Breast epithelium (tissue), 3 donors: ENCODE measurements at regions not wholly inside any gene's neighbourhood (a gene's known extent, or its start where the extent isn't known, plus 50 kb on each side); places are given as distances from the start of the nearest gene placed in this dataset.

ENCODE experiments used
- POLR2A ChIP-seq: fragments of 450-650 bp; IDR thresholded peaks from one replicate; pipeline ENCODE4 v1.6.1; 2016; ENCODE audit warnings: antibody characterized with exemption, mild to moderate bottlenecking, moderate library complexity
- TF ChIP-seq, protein P1 (sequence below), 3 donors: fragments of 450-650 bp; IDR thresholded peaks; one replicate each; pipeline ENCODE4 v1.5.1; 2016 to 2017; ENCODE audit warnings: antibody characterized with exemption in 3 of 3, mild to moderate bottlenecking in 3 of 3, moderate library complexity in 3 of 3

DNA sequence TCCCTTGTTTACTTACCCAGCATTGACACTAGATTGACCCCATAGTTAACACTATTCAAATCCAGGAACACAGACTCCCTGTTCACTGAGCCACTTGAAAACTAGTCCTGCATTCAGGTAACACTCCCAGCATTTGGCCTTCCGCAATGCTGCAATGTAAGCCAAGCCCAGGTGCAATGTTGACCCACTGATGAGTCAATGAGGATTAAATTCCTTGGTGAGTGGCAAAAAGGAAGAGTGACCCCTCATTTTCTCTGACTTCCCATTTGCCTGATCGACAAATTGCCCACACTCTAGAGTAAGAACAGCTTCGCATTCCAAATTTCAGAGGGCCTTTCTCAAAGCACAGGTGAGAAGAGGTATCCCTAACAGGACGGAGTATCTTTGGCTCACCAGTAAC, 251.9 kb downstream of the FBXO15 start:
- TF ChIP-seq, protein P1, sequence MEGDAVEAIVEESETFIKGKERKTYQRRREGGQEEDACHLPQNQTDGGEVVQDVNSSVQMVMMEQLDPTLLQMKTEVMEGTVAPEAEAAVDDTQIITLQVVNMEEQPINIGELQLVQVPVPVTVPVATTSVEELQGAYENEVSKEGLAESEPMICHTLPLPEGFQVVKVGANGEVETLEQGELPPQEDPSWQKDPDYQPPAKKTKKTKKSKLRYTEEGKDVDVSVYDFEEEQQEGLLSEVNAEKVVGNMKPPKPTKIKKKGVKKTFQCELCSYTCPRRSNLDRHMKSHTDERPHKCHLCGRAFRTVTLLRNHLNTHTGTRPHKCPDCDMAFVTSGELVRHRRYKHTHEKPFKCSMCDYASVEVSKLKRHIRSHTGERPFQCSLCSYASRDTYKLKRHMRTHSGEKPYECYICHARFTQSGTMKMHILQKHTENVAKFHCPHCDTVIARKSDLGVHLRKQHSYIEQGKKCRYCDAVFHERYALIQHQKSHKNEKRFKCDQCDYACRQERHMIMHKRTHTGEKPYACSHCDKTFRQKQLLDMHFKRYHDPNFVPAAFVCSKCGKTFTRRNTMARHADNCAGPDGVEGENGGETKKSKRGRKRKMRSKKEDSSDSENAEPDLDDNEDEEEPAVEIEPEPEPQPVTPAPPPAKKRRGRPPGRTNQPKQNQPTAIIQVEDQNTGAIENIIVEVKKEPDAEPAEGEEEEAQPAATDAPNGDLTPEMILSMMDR (IDR thresholded peaks at IDR 0.05), result no peak
- TF ChIP-seq POLR2A, result no peak
